Peyer's patch (tissue), 4 donors: ENCODE measurements at regions not wholly inside any gene's neighbourhood (a gene's known extent, or its start where the extent isn't known, plus 50 kb on each side); places are given as distances from the start of the nearest gene placed in this dataset.

Experiments used
- POLR2A ChIP-seq, 2 donors: fragments of 450-650 bp; IDR thresholded peaks; one replicate each; pipeline ENCODE4 v1.5.1; 2017; ENCODE audit warnings: antibody characterized with exemption in 2 of 2, mild to moderate bottlenecking in 2 of 2, moderate library complexity in 2 of 2
- TF ChIP-seq, protein P1 (sequence below), 6 experiments: fragments of 450-650 bp in 4 of 6; fragments of 200-600 bp in 2 of 6; sonication (generic) in 1 of 6; IDR thresholded peaks; one replicate each; pipeline ENCODE4 v1.5.1; 2017 to 2019; ENCODE audit warnings: antibody characterized with exemption in 6 of 6, mild to moderate bottlenecking in 3 of 6, moderate library complexity in 1 of 6

DNA sequence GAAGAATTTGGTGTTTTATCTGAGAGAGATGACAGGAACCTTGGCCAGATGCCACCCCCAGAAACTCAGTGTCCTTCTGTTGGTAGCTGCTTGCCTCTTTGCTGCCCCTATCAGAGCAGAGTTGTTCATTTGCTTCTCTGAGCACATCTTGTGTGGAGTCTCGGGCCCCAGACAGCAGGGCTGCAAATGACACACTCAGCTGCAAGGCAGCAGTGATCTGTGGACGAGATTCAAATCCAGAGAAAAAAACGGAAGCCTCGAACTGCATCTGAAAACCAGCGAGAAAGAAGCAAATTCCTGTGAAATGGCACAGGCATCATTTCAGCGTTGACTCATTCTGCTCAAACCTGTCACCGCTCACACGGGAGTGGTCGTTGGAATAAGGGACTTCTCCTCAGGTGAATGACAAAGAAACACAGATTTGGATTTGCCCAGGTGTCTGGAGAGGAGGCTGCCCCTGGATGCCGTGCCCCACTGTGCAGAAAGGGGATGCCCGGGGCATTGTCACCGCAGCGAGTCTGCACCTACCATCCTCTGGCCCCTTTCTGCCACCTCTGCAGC lies 144.7 kb downstream of the PFKFB3 start:
- TF ChIP-seq, protein P1, sequence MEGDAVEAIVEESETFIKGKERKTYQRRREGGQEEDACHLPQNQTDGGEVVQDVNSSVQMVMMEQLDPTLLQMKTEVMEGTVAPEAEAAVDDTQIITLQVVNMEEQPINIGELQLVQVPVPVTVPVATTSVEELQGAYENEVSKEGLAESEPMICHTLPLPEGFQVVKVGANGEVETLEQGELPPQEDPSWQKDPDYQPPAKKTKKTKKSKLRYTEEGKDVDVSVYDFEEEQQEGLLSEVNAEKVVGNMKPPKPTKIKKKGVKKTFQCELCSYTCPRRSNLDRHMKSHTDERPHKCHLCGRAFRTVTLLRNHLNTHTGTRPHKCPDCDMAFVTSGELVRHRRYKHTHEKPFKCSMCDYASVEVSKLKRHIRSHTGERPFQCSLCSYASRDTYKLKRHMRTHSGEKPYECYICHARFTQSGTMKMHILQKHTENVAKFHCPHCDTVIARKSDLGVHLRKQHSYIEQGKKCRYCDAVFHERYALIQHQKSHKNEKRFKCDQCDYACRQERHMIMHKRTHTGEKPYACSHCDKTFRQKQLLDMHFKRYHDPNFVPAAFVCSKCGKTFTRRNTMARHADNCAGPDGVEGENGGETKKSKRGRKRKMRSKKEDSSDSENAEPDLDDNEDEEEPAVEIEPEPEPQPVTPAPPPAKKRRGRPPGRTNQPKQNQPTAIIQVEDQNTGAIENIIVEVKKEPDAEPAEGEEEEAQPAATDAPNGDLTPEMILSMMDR (IDR thresholded peaks at IDR 0.05), result no peak
- no peak for TF ChIP-seq POLR2A (IDR thresholded peaks at IDR 0.05)
